ENCODE measurements at regions not wholly inside any gene's neighbourhood (a gene's known extent, or its start where the extent isn't known, plus 50 kb on each side); places are given as distances from the start of the nearest gene placed in this dataset.
"Not testable (repeated sequence)": the region's sequence is repeated elsewhere in the genome, so short reads cannot be mapped to it uniquely, and the experiment has no call there.

GRCh38 chr12:127473766-127474165 is 793.2 kb upstream of the TMEM132C start:
- DNase-seq (ENCODE audit: low spot score) = no peak

- no peak for DNase-seq (ENCODE audit: low spot score)
Measured at GRCh38 chr12:127479256-127479655, 787.7 kb upstream of the TMEM132C start.

- DNase-seq (ENCODE audit: low spot score) = no peak
Measured at GRCh38 chr12:127480775-127481314, 786.1 kb upstream of the TMEM132C start.

GRCh38 chr12:127482950-127483349 is 784.0 kb upstream of the TMEM132C start:
- no peak for DNase-seq (ENCODE audit: low spot score)

GRCh38 chr12:127485528-127485927 is 781.4 kb upstream of the TMEM132C start:
- DNase-seq (ENCODE audit: low spot score) = no peak

GRCh38 chr12:127487031-127487430 is 779.9 kb upstream of the TMEM132C start:
- no peak for DNase-seq (ENCODE audit: low spot score)

GRCh38 chr12:127489061-127489460 is 777.9 kb upstream of the TMEM132C start:
- no peak for DNase-seq (ENCODE audit: low spot score)

GRCh38 chr12:127494961-127495915 is 771.7 kb upstream of the TMEM132C start:
- no peak for DNase-seq (ENCODE audit: low spot score)

- no peak for DNase-seq (ENCODE audit: low spot score)
Measured at GRCh38 chr12:127496255-127496654, 770.7 kb upstream of the TMEM132C start.

GRCh38 chr12:127500512-127501035 is 766.4 kb upstream of the TMEM132C start:
- DNase-seq (ENCODE audit: low spot score) = no peak

- no peak for DNase-seq (ENCODE audit: low spot score)
Measured at GRCh38 chr12:127501916-127502315, 765.1 kb upstream of the TMEM132C start.

GRCh38 chr12:127503246-127503645 is 763.7 kb upstream of the TMEM132C start:
- no peak for DNase-seq (ENCODE audit: low spot score)

GRCh38 chr12:127503996-127504395 is 763.0 kb upstream of the TMEM132C start:
- not testable (repeated sequence) for DNase-seq (ENCODE audit: low spot score)

GRCh38 chr12:127504874-127505273 is 762.1 kb upstream of the TMEM132C start:
- no peak for DNase-seq (ENCODE audit: low spot score)

- DNase-seq (ENCODE audit: low spot score) = no peak
Measured at GRCh38 chr12:127507341-127507740, 759.6 kb upstream of the TMEM132C start.

- no peak for DNase-seq (ENCODE audit: low spot score)
Measured at GRCh38 chr12:127509066-127509778, 757.7 kb upstream of the TMEM132C start.

GRCh38 chr12:127515941-127516340 is 751.0 kb upstream of the TMEM132C start:
- DNase-seq (ENCODE audit: low spot score) = no peak

GRCh38 chr12:127516467-127516866 is 750.5 kb upstream of the TMEM132C start:
- DNase-seq (ENCODE audit: low spot score) = no peak

GRCh38 chr12:127519779-127520178 is 747.2 kb upstream of the TMEM132C start:
- no peak for DNase-seq (ENCODE audit: low spot score)

GRCh38 chr12:127526925-127527324 is 740.0 kb upstream of the TMEM132C start:
- no peak for DNase-seq (ENCODE audit: low spot score)

GRCh38 chr12:127528551-127528950 is 738.4 kb upstream of the TMEM132C start:
- no peak for DNase-seq (ENCODE audit: low spot score)

GRCh38 chr12:127531542-127531941 is 735.4 kb upstream of the TMEM132C start:
- DNase-seq (ENCODE audit: low spot score) = no peak

- no peak for DNase-seq (ENCODE audit: low spot score)
Measured at GRCh38 chr12:127533353-127533752, 733.6 kb upstream of the TMEM132C start.
